HG03558 (cell line): ENCODE measurements at regions not wholly inside any gene's neighbourhood (a gene's known extent, or its start where the extent isn't known, plus 50 kb on each side); places are given as distances from the start of the nearest gene placed in this dataset.

ENCODE experiments used
- ATAC-seq: cut with Tn5 transposase; IDR thresholded peaks from one replicate; pipeline ENCODE4 v1.9.1; 2021; ENCODE audit warnings: moderate number of reproducible peaks; ENCODE audit not compliant: unreplicated experiment; ENCODE audit errors: extremely low read depth

DNA sequence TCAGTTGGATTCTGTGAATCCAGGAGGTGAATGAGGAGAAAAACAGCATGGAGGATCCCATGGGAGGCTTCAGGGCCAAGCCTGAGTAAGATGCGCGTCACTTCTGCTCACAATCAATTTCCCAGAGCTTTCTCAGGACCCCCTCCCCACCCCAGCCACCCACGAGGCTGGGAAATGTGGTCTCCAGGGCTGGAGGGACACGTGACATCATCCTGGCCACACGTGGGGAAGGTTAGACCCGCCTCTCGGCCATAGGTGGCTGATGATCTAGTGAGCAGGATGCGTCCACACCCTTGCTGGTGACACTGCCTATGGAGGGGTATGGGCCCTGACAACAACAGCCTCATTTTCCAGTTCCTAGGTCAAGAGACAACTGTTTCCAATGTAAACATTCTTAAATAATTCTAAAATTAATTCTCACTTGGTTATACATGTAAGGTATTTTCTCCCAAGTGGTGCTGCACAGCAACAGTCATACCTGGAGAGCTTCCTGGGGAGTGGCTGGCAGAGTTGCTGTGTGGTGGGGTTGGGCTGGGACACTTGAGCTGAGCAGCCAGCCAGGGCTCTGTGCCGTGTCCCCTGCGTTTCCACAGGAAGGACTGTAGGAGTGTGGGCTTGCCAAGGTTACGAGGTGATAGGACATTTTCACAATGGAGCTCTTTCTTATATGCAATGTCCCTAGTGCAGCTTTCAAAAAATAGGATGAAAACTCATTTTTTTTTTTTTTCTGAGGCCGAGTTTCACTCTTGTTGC lies 153.1 kb downstream of the GADD45G start:
- ATAC-seq = no peak

DNA sequence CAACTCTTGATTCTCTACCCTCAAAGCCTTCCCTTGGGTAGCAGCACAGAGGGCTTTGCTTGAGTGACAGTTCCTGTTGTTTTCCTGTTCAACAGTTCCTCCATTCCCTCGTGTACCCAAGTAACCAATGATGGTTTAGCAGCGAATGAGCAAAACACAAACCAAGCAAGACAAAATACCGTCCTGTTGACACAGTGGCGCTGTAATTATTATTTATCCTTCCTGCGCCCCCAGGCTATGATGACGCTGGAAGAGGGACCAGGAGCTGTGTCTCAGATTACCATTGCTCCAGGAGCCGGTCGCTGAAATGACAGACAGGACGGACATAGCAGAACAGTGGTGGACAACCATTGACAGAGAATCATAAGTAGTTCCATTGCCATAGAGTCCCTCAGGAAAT lies 154.8 kb downstream of the GADD45G start:
- no peak for ATAC-seq

DNA sequence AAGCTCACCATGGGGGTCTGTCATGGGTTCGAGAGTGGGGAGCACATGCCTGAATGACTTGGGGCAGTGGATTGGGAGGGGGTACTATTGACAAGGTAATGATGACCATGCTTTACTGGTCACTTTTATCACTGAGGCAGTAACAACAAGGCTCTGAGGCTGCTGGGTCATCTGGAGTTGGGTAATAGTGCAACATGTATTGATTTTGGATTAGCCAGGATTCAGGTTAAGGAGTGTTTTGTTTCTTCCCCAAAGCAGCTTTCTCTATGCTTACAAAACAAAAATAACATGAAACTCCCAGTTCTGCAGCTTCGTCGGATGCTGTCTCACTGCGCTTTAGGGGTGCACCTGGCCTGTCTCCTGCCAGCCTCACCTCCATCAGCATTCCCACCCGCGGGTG lies 155.3 kb downstream of the GADD45G start:
- ATAC-seq = no peak

GRCh38 chr9:89764217-89764616 lies 159.4 kb downstream of the GADD45G start:
- no peak for ATAC-seq

- ATAC-seq = no peak
Measured at GRCh38 chr9:89765211-89765946, 160.6 kb downstream of the GADD45G start.

- no peak for ATAC-seq
Measured at GRCh38 chr9:89766991-89767390, 162.2 kb downstream of the GADD45G start.

- ATAC-seq = no peak
Measured at GRCh38 chr9:89768051-89768450, 163.2 kb downstream of the GADD45G start.

DNA sequence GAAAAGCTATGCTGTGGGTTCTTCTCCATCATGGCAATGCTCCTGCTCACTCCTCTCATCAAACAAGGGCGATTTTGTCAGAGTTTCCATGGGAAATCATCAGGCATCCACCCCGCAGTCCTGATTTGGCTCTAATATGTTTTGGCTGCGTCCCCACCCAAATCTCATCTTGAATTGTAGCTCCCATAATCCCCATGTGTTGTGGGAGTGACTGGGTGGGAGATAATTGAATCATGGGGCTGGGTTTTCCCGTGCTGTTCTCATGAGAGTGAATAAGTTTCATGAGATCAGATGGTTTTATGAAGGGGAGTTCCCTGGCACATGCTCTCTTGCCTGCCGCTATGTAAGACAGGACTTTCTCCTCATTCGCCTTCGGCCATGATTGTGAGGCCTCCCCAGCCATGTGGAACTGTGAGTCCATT lies 163.8 kb downstream of the GADD45G start:
- no peak for ATAC-seq

- ATAC-seq = no peak
Measured at GRCh38 chr9:89770531-89771174, 165.8 kb downstream of the GADD45G start.

GRCh38 chr9:89771205-89771604 lies 166.4 kb downstream of the GADD45G start:
- no peak for ATAC-seq

GRCh38 chr9:89773170-89773569 lies 168.4 kb downstream of the GADD45G start:
- ATAC-seq = no peak

DNA sequence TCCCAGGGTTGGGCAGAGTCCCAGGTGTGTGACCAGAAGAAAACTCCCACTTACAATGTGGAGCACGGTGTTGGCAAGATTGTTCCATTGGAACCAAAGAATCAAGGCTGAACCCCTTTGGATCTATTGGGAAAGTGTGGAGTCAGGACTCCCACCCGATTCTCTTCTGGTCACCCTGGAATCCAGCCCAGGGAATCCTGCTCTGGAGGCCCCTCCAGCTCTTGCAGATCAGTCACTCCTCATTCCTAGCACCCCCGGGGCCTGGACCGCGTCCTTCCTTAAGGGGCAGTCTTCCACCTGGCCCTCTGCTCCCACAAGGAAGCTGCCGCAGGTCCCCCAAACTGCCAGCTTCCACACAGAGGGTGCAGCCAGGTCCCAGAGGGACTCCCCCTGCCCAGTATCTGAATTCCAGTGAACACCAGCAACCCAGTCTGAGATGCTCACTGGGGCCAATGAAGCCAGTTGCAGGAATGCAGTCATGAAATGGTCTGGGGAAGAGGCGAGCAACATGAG lies 170.1 kb downstream of the GADD45G start:
- no peak for ATAC-seq

- no peak for ATAC-seq
Measured at GRCh38 chr9:89775641-89776040, 170.8 kb downstream of the GADD45G start.

- ATAC-seq = no peak
Measured at GRCh38 chr9:89776795-89777525, 172.1 kb downstream of the GADD45G start.

- no peak for ATAC-seq
Measured at GRCh38 chr9:89777544-89777943, 172.7 kb downstream of the GADD45G start.

DNA sequence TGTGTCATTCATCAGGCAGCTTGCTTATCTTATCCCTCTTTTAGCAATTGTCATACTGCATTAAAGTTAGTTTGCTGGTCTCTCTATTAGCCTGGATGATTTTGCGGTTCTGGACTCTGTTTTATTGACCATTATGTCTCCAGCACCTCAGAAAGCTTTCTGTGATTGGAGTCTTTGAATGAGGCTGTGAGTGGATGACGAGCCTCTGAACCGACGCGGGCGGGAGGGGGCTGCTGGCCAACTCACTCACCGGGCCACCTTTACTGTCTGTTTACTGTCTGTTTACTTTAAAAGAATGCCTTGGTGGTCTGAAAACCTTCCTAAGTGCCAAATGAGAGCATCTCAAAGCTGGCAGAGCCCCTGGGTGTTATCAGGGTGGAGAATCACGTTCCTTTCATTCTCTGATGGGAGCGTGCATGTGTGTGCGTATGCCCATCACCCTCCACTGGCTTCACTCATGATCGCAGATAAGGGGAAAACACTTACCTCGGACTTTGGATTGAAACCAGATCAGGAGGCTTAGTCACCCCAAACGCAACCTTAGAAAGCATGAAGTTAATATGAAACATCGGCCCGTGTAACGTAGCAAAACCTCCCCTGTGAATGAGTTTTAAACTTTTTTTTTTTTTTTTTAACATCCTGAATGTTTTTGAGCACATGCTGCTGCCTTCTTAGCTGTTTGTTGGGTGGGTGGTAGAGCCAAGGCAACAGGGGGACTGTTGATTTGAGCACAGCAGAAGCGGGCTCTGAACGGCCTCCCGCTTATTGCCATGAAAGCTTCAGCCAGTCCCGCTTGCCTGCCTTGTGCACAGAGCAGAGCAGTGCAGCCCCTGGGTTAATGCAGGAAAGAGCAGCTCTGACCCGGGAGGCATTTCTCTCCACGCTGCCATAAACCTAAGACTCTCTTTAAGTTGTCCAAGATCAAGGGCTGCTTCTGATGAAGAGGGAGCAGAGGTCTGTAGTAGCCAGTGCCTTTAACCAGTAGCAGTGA lies 173.6 kb downstream of the GADD45G start:
- no peak for ATAC-seq

DNA sequence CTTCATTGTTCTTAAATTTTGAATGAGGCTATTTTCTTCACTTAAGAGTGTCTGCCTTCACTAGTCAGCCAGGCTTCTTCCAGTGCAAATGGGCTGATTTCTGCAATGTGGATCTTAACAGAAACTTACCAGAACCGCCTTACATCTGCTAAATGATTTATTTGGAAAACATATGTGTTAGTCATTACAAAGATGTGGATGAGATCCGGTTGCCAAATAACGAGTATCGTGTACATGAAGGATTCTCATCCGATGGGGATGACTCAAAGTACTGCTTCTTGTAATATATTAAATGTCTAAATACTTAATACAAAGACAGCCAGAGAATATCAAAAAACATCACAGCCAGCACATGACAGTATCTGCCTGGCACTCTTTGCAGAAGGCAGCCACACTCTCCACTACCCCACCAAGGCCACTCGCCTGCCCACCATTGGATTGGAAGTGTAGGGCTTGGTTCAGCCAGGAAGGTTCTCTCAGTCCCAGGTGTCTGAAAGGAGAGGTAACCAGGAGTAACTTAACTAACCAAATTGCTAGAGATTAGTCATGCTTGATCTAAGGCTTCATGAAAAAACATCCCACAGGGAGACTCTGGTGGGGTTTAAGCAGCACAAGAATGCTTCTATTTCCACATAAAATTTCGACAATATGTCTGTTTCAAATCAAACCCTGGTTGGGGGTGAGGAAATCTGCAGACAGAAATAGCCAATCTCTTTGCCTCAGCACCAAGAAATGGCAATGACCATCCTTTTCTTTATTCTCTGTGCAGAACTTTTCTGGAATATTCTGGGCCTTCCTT lies 174.8 kb downstream of the GADD45G start:
- no peak for ATAC-seq

DNA sequence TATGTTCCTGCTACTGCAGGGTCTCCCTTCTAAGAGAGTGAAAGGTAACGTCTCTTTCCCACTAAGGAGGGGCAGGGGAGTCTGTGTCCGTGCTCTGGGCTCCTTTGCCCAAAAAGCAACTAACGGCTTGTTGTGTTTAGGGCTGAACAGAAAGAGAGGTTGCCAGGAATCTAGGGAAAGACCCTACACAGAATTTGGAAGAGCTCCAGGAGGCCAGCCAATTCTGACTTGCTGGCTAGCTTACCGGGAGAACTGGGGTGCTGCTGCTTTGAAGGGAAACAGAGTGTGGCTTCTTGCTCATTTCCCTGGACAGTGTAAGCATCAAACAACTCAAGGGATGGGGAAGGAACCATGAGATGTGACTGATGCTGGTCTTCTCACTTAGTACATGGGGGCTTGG lies 176.1 kb downstream of the GADD45G start:
- ATAC-seq = no peak
